H9 (cell line): ENCODE measurements at regions not wholly inside any gene's neighbourhood (a gene's known extent, or its start where the extent isn't known, plus 50 kb on each side); places are given as distances from the start of the nearest gene placed in this dataset.

Source experiments
- DNase-seq: peaks from one replicate; pipeline ENCODE4 v3.0.0-alpha.2; 2017
- H2AFZ ChIP-seq: one replicate; pipeline ENCODE4 v1.6.1; 2013; ENCODE audit warnings: mild to moderate bottlenecking, low read length, control low read depth, moderate library complexity
- H2AK5ac ChIP-seq: 2 replicates; pipeline ENCODE4 v1.6.1; 2013; ENCODE audit warnings: low read length, control low read depth, mixed read lengths; ENCODE audit not compliant: insufficient read length
- H2BK120ac ChIP-seq: one replicate; pipeline ENCODE4 v1.6.1; 2013; ENCODE audit warnings: low read depth, mild to moderate bottlenecking, low read length, control low read depth, inconsistent platforms; ENCODE audit not compliant: poor library complexity, severe bottlenecking
- H2BK12ac ChIP-seq: 2 replicates; pipeline ENCODE4 v1.6.1; 2013; ENCODE audit warnings: low read length, control low read depth, mixed read lengths, low read depth; ENCODE audit not compliant: insufficient read length
- H2BK15ac ChIP-seq: 2 replicates; pipeline ENCODE4 v1.6.1; 2013; ENCODE audit warnings: low read depth, low read length, control low read depth
- H2BK20ac ChIP-seq: one replicate; pipeline ENCODE4 v1.6.1; 2013; ENCODE audit warnings: low read depth, mild to moderate bottlenecking, low read length, control low read depth, inconsistent platforms; ENCODE audit not compliant: poor library complexity, severe bottlenecking
- H2BK5ac ChIP-seq: 2 replicates; pipeline ENCODE4 v1.6.1; 2013; ENCODE audit warnings: low read length, control low read depth, mixed read lengths; ENCODE audit not compliant: insufficient read length
- H3K14ac ChIP-seq: 2 replicates; pipeline ENCODE4 v1.6.1; 2013; ENCODE audit warnings: low read length, control low read depth; ENCODE audit not compliant: insufficient read depth
- H3K18ac ChIP-seq: 2 replicates; pipeline ENCODE4 v1.6.1; 2013; ENCODE audit warnings: low read depth, mild to moderate bottlenecking, mixed read lengths, low read length, control low read depth; ENCODE audit not compliant: insufficient read length
- H3K23ac ChIP-seq: 2 replicates; pipeline ENCODE4 v1.6.1; 2013; ENCODE audit warnings: low read length, control low read depth, mixed read lengths, low read depth; ENCODE audit not compliant: insufficient read length
- H3K23me2 ChIP-seq: 2 replicates; pipeline ENCODE4 v1.6.1; 2013; ENCODE audit warnings: low read depth, mild to moderate bottlenecking, mixed read lengths, low read length, control low read depth; ENCODE audit not compliant: insufficient read length, poor library complexity, severe bottlenecking
- H3K27ac ChIP-seq: 2 replicates; pipeline ENCODE4 v1.5.1; 2013; ENCODE audit warnings: low read length, control low read depth, mixed read lengths, low read depth; ENCODE audit not compliant: insufficient read length
- H3K27me3 ChIP-seq: 2 replicates; pipeline ENCODE4 v1.6.1; 2013; ENCODE audit warnings: low read length, control low read depth, inconsistent platforms; ENCODE audit not compliant: insufficient read depth
- H3K4ac ChIP-seq: 2 replicates; pipeline ENCODE4 v1.6.1; 2013; ENCODE audit warnings: low read depth, mild to moderate bottlenecking, control low read depth, inconsistent platforms, low read length, moderate library complexity
- H3K4me1 ChIP-seq: 2 replicates; pipeline ENCODE4 v1.6.1; 2013; ENCODE audit warnings: low read length, control low read depth, inconsistent platforms; ENCODE audit not compliant: insufficient read depth
- H3K4me2 ChIP-seq: 2 replicates; pipeline ENCODE4 v1.6.1; 2013; ENCODE audit warnings: low read length, control low read depth, mixed read lengths; ENCODE audit not compliant: insufficient read length, insufficient read depth
- H3K56ac ChIP-seq: 2 replicates; pipeline ENCODE4 v1.6.1; 2013; ENCODE audit warnings: low read depth, mild to moderate bottlenecking, mixed read lengths, low read length, control low read depth; ENCODE audit not compliant: insufficient read length
- H3K79me1 ChIP-seq: 2 replicates; pipeline ENCODE4 v1.6.1; 2013; ENCODE audit warnings: low read depth, mild to moderate bottlenecking, moderate library complexity, low read length, control low read depth, inconsistent platforms; ENCODE audit not compliant: insufficient read depth, poor library complexity, severe bottlenecking
- H3K79me2 ChIP-seq: 2 replicates; pipeline ENCODE4 v1.6.1; 2013; ENCODE audit warnings: low read length, control low read depth, inconsistent platforms; ENCODE audit not compliant: insufficient read depth
- H3K9ac ChIP-seq: 2 replicates; pipeline ENCODE4 v1.6.1; 2013; ENCODE audit warnings: low read length, control low read depth, mixed read lengths; ENCODE audit not compliant: insufficient read length; ENCODE audit errors: extremely low read depth
- H3K9me3 ChIP-seq: one replicate; pipeline ENCODE4 v1.6.1; 2013; ENCODE audit warnings: low read depth, low read length, inconsistent platforms; ENCODE audit not compliant: control insufficient read depth
- H3T11ph ChIP-seq: one replicate; pipeline ENCODE4 v1.6.1; 2013; ENCODE audit warnings: mild to moderate bottlenecking, low read length, control low read depth, inconsistent platforms
- H4K20me1 ChIP-seq: one replicate; pipeline ENCODE4 v1.6.1; 2013; ENCODE audit not compliant: control insufficient read depth, insufficient read length, insufficient read depth
- H4K5ac ChIP-seq: 2 replicates; pipeline ENCODE4 v1.6.1; 2013; ENCODE audit warnings: low read depth, mild to moderate bottlenecking, mixed read lengths, low read length, control low read depth; ENCODE audit not compliant: insufficient read length
- H4K8ac ChIP-seq: replicated peaks from 2 replicates; pipeline ENCODE4 v1.6.1; 2013; ENCODE audit warnings: low read length, control low read depth, mixed read lengths, low read depth; ENCODE audit not compliant: insufficient read length
- H4K91ac ChIP-seq: 2 replicates; pipeline ENCODE4 v1.6.1; 2013; ENCODE audit warnings: low read depth, mild to moderate bottlenecking, moderate library complexity, mixed read lengths, low read length, control low read depth; ENCODE audit not compliant: insufficient read length
- H3K27ac Mint-ChIP-seq, 3 experiments: 2 replicates in 2 of 3; 3 replicates in 1 of 3; pipeline ENCODE4 v1.8.0; 2020 to 2021; ENCODE audit warnings: mixed read lengths in 3 of 3, mild to moderate bottlenecking in 1 of 3, moderate library complexity in 1 of 3
- H3K27me3 Mint-ChIP-seq: 2 replicates; pipeline ENCODE4 v1.8.0; 2021; ENCODE audit warnings: low read depth, mild to moderate bottlenecking, moderate library complexity, mixed read lengths
- H3K36me3 Mint-ChIP-seq, 3 experiments: 2 replicates in 2 of 3; 3 replicates in 1 of 3; pipeline ENCODE4 v1.8.0; 2020 to 2021; ENCODE audit warnings: low read depth in 3 of 3, mixed read lengths in 3 of 3; ENCODE audit not compliant: insufficient read depth in 1 of 3
- H3K4me1 Mint-ChIP-seq, 2 experiments: 2 replicates each; pipeline ENCODE4 v1.8.0; 2020; ENCODE audit warnings: mixed read lengths in 2 of 2
- H3K4me3 Mint-ChIP-seq, 2 experiments: 2 replicates in 1 of 2; 3 replicates in 1 of 2; pipeline ENCODE4 v1.8.0; 2020 to 2021; ENCODE audit warnings: mild to moderate bottlenecking in 2 of 2, mixed read lengths in 2 of 2, moderate library complexity in 1 of 2
- H3K9me3 Mint-ChIP-seq, 2 experiments: 2 replicates in 1 of 2; 3 replicates in 1 of 2; pipeline ENCODE4 v1.8.0; 2020; ENCODE audit warnings: mild to moderate bottlenecking in 2 of 2, mixed read lengths in 2 of 2, moderate library complexity in 1 of 2
- WGBS: extraction: QIAGEN DNeasy Blood & Tissue Kit; methylation state at CpG from one replicate; pipeline ENCODE4 v1.1.7; 2013; ENCODE audit warnings: missing lambda C conversion rate, low lambda C conversion rate, mixed read lengths; ENCODE audit not compliant: insufficient read length; ENCODE audit errors: extremely low coverage; 5-methylcytosine and 5-hydroxymethylcytosine counted together
- TF ChIP-seq, protein P1 (sequence below): fragments of 200-600 bp; sonication (generic); conservative IDR thresholded peaks from 3 replicates; pipeline ENCODE4 v1.8.0; 2021; ENCODE audit warnings: antibody characterized with exemption, mild to moderate bottlenecking

DNA sequence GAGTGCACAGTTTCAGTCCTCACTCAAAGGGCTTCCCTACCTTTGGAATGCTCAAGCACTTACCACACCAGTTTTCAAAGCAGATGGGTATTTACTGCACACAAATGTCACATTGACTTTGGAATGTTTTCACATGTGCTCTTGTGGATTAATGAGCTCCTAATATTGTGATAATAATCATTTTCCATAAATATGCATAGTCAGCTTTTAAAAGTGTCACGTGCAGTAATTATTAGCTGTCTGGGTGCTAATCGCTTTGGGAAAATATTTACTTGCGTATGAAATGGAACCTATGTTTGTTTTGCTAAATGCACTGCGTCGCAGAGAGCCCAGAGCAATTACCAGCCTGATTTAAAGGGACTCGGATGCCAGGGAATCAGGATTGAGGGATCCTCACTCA, 229.3 kb downstream of the SMAD2 start:
- Histone ChIP-seq H3K9me3 (no peaks in the 10 kb centered on the region), H4K20me1 (no peaks in the 10 kb centered on the region), H3K4me1 (no peaks in the 10 kb centered on the region), H2BK15ac (no peak overlapping the region), H3K18ac (no peak overlapping the region), H4K5ac (no peak overlapping the region), H3K4ac (no peak overlapping the region), H3T11ph (no peak overlapping the region), H3K23me2 (no peaks in the 10 kb centered on the region), H3K27ac (no peak overlapping the region), H3K79me2 (no peaks in the 10 kb centered on the region), H2BK120ac (no peak overlapping the region), H2BK12ac (no peak overlapping the region), H3K23ac (no peak overlapping the region), H3K27me3 (no peaks in the 10 kb centered on the region), H2AFZ (no peak overlapping the region), H4K91ac (no peak overlapping the region), H4K8ac (no peak overlapping the region), H3K9ac (no peak overlapping the region), H2BK20ac (no peak overlapping the region), H3K14ac (no peak overlapping the region), H3K56ac (no peak overlapping the region), H3K79me1 (no peaks in the 10 kb centered on the region), H3K4me2 (no peak overlapping the region), H2AK5ac (no peak overlapping the region), H2BK5ac (no peak overlapping the region)
- 0 out of 4 replicates have a peak, but pooled peaks cover 0 to 5% of the 10 kb centered on the region in 2 experiments for H3K4me1 Mint-ChIP-seq
- H3K9me3 Mint-ChIP-seq, result no peaks in the 10 kb centered on the region
- H3K27ac Mint-ChIP-seq, result no peak overlapping the region
- no CpG with 5 or more reads among the region's 6 CpGs for WGBS
- no peaks in the 10 kb centered on the region for H3K36me3 Mint-ChIP-seq
- DNase-seq, result no peak
- H3K4me3 Mint-ChIP-seq, result no peak overlapping the region
- TF ChIP-seq, protein P1, sequence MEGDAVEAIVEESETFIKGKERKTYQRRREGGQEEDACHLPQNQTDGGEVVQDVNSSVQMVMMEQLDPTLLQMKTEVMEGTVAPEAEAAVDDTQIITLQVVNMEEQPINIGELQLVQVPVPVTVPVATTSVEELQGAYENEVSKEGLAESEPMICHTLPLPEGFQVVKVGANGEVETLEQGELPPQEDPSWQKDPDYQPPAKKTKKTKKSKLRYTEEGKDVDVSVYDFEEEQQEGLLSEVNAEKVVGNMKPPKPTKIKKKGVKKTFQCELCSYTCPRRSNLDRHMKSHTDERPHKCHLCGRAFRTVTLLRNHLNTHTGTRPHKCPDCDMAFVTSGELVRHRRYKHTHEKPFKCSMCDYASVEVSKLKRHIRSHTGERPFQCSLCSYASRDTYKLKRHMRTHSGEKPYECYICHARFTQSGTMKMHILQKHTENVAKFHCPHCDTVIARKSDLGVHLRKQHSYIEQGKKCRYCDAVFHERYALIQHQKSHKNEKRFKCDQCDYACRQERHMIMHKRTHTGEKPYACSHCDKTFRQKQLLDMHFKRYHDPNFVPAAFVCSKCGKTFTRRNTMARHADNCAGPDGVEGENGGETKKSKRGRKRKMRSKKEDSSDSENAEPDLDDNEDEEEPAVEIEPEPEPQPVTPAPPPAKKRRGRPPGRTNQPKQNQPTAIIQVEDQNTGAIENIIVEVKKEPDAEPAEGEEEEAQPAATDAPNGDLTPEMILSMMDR, result no peak
- peaks cover 14% of the 10 kb centered on the region for H3K27me3 Mint-ChIP-seq
